T1000 (cell line): ENCODE measurements at regions not wholly inside any gene's neighbourhood (a gene's known extent, or its start where the extent isn't known, plus 50 kb on each side); places are given as distances from the start of the nearest gene placed in this dataset.

Experiments
- DNase-seq: peaks from one replicate; lab custom pipeline; 2025; ENCODE audit warnings: mixed read lengths; lab: John Stamatoyannopoulos, UW

DNA sequence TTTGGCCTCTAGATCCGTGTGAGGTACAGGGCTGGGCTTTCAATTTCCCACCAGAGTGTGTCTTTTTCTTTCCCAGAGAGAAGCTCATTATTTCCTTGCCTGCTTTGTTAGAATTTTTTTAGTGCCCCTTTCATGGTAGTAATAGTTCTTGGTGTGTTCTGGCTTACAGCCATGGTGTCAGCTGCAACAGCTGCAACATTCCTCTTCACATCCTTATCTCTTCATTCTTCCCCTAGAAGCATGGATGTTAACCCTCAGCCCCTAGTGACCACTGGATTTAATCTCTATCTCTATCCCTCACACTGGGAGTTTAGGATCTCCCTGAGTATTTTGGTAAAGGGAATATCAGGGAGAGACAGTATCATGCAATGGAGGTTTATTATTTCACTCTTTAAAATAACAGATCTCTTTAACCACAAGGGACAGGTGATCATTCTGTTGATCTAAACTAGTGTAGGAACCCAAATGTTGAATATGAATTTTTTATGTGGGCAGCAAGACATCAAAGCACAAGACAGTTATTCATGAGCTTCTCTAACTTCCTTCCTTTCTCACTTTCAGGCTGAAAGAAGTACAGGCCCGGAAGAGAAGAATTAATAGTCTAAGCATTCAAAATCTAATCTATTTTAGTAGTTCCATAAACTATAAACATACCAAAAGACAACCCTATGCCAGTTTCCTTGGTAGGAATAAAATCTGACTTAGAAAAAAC lies 160.2 kb downstream of the FAM170A start:
- DNase-seq = no peak

DNA sequence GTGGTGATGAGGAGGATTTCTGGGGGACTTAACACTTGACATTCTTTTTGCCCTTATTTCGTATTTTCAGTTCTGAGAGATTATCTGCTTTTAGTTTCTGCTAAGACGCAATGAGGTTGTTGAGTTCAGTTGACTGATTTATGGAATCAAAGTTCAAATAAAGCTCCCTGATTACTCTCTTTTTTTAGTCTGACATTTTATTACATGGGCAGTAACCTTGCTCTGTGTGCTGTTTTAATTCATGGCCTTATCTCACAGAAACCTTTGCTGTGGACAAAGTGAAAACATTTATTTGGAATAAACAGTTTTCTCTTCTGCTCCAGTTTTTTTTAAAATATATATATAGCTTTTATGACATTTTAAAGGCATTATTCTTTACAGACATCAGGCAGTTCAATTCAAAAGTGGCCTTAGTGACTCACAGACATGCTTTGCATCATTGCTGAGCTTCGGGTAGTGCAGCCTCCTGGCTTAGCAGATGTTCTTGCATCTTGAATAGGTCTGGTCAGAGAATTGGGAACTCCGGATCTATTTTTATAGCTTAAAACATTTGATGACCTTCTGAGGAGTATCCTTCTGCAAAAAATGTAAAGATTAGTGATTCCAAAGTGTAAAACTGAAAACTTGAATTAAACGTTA lies 162.9 kb downstream of the FAM170A start:
- DNase-seq = no peak

DNA sequence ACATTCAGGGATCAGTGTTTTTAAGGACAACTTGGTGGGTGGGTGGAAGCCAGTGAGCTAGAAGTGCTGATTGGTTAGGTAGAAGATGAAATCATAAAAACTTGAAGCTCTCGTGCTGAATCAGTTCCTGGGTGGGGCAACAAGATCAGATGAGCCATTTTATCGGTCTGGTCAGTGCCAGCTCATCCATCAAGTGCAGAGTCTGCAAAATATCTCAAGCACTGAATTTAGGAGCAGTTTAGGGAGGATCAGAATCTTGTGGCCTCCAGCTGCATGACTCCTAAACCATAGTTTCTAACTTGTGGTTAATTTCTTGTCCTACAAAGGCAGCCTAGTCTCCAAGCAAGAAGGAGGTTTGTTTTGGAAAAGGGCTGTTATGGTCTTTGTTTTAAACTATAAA lies 166.4 kb downstream of the FAM170A start:
- peak; percentile 42 for DNase-seq

DNA sequence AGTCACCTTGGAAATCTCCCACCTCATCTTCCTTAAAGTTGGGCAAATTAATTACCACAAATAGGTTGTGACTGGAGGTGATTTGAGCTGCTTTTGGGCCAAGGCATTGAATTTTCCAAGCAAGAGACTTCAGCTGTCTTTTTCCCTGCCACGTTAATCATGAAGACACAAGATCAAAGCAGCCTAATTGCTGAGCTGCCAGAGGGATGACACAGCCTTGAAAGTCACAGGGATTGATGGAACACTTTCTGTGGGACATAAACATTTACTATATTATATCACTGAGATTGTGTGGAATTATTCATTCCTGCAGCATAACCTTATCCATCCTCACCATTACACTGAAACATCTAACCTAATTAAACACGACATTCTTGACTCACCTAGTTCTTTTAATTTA lies 172.2 kb downstream of the FAM170A start:
- DNase-seq = no peak

DNA sequence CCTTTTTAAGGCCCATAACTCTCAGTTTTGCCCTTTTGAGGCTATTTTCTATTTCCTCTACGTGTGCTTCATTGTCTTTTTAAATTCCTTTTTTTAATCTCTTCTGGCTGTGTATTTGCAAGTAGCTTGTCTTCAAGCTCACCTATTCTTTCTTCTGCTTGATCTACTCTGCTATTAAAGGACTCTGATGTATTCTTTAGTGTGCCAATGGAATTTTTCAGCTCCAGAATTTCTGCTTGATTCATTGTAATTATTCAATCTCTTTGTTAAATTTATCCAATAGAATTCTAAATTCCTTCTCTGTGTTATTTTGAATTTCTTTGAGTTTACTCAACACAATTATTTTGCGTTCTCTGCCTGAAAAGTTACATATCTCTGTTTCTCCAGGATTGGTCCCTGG lies 178.7 kb downstream of the FAM170A start:
- DNase-seq = no peak

DNA sequence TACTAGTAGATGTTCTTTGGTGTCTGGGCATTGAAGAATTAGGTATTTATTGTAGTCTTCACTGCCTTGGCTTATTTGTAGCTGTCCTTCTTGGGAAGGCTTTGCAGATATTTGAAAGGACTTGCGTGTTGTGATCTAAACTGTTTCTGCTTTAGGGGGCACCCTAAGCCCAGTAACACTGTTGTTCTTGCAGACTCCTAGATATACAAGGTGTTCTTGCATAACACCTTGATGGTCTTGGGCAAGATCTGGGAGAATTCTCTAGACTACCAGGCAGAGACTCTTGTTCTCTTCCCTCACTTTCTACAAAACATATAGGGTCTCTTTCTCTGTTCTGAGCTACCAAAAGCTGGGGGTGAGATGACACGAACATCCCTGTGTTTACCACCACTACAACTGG lies 179.1 kb downstream of the FAM170A start:
- DNase-seq = no peak

DNA sequence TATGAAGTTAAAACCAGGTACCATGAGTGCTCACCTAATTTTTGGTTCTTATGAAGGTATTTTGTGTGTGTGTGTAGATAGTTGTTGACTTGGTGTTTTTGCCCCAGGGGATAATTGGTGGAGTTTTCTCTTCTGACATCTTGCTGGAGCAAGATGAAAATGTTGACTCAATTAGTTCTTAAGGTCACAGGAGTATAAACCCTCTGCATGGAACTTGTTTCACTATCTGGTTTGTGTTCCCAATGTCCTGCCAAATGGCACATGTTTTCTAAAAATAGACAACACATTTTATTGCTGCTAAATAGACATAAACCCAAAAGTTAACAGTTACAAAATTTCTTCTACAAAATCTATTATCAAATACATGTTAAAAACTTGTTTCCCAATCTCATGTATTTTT lies 180.9 kb downstream of the FAM170A start:
- no peak for DNase-seq

DNA sequence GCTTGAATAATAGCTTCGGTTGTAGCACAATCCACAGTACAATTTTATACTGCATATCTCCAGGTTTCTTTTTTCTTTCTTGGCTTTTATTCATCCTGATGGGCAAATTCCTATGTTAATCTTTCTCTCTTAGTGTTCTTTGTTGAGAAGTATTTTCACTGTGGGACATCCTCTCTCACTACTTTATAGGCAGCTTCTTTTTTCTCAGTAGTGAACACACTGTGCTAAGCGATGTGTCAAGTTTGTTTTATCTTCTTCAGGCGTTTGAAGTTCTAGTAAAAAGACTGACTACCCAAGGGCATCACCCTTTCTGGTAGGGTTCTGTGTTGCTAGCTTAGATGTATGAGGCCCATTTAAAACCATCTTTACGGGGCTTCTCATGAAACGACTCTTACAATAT lies 182.1 kb downstream of the FAM170A start:
- no peak for DNase-seq

DNA sequence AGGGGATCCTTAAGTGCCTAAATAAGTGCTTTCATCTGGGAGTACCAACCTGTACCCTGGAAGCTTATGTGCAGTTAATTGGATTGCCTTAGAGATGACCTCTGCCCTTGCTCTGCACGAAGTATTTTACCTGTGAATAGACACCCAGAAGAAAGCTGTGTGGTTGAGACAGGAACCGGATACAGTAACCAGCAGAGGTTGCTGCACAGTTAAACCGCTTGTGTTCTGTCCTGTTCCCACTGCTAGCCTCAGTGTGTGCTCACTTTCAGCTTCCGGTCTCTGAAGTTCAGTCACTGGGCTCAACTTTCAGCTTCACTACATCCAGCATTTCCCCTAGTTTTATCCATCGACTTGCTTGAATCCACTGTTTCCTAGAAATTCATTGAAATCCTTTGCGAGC lies 185.3 kb downstream of the FAM170A start:
- no peak for DNase-seq

DNA sequence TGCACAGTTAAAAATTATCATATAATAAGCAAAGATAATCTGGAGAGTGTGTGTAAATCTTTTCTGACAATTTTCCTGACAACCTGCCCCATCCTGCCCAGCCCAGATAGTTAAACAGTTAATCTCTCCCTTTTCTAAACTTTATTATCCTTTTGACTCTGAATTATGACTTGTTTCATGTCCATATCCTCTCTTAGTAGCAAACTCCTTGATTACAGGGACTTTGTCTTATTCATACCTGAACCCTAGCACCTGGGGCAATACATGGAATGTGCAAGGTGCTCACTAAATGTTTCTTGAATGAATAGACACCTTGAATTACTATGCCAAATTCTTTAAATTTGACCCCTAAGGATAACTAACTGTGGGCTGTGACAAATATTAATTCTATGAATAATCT lies 186.7 kb downstream of the FAM170A start:
- no peak for DNase-seq

DNA sequence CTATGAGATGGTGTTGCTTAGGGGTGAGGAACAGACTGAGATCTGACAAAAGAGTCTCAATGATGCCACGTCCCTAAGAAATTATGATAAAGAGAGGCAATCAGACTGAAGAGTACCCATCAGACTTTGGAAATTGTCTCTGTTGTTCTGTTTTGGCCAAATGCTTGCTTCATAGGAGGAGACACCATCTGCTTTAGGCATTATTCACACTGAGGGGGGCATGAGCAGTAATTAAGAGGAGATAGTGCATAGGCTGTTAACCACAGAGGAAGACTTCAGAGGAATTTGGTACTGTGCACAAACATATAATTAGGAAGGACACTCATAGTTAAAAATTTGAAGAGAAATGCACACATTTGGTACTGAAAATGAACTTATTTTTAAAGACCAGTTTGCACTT lies 190.7 kb downstream of the FAM170A start:
- no peak for DNase-seq

DNA sequence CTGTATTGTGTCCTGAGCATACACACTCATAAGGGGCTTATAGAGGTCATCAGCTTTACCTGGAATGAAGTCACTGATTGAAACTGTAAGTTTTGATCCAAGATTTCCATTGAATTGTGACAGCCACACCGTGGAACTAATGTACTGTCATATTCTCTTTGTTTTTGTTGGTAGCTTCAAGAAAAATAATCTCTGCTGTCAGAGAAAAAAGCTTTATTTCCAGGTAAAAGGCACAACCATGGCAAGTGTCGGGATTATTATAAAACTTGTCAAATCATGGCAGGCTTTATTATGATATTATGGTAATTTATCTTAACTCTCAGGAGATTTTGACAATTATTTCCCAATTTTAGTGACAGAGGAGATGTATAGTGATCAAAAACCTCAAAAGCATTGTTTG lies 191.2 kb downstream of the FAM170A start:
- no peak for DNase-seq

DNA sequence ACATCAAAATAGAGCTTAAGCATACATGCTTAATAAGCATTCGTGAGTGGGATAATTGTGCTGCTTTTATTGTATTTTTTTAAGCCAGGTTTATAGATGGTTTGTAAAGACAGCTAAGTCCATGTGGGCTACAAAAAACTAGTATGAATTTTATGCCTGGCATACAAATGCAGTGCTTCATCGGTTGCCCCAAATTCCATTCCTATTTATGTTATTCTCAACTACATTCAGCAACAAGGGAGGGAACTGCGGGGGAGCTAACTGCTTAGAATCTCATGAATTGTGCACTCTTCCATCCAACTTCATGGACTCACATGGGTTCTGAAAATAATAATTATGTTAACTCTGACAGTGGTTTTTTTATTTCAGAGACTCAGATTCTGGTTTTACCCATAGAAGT lies 199.2 kb downstream of the FAM170A start:
- no peak for DNase-seq

DNA sequence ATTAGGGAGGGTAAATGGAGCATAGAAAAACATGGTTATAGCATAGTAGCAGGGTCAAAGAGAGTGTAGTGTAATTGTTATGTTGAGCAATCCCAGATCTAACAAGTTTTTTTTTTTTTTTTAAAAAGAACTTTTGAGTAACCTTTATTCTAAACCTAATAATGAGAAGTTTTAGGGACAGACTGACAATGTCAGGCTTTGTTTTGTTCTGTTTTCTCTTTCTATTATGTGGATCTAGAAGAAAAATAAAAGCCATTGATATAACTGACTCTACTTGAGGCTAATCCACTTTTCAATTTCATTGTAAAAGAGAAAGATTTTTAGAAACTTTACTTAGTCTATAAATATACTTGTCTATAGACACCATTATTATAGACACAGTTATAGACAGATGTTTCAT lies 200.0 kb downstream of the FAM170A start:
- no peak for DNase-seq

DNA sequence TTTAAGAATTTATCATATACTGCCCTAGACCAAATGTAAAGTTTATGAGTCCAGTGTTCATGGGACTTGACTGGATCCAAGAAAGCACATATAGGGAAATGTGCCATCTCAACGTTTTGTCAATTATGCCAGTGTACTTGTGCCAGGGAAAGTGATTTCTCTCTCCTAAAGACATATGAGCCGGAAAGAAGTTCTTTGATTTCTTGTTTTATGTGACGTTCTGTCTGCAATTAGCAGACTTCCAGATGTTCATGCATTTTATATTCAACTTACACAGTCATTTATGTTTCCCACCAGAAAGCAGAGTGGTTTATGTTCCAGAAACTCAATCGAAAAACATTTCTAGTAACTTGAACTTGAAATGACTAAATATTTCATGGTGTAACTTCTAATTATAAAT lies 203.8 kb downstream of the FAM170A start:
- no peak for DNase-seq

DNA sequence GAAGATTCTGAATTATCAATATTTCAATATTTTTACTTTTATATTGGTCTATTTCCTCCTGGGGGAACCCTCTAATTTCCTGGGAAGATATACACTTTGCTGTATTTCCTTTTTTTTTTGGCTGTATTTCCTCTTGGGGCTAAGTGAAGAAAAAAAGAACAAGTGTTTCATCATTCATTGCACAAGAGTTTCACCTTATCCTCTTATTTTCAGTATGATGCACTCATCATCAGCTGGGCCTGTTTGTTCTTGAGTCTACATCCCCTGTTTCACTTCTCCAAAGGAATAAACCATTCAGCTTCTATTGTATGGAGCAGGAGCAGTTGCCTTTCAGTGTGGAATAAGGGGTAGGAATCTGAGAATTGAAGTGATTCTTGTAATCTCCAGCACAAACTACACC lies 210.8 kb downstream of the FAM170A start:
- no peak for DNase-seq

DNA sequence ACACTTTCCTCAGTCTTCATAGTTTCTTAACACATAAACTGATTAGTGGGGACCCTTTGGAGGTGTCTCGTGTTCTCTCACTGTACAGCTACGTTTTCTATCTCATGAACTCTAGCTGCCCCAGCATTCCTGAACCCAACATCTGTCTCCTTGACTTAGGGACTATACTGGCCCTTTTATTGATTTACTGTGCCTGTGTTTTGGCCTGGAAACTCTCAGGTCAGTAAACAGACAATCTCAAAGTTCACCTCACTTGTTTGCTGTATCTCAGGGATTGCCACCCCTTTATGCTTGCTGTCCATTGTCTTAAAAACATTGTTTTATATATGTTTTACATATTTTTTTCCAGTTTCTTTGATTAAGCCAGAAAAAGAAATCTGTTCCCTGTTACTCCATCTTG lies 222.8 kb downstream of the FAM170A start:
- DNase-seq = no peak

DNA sequence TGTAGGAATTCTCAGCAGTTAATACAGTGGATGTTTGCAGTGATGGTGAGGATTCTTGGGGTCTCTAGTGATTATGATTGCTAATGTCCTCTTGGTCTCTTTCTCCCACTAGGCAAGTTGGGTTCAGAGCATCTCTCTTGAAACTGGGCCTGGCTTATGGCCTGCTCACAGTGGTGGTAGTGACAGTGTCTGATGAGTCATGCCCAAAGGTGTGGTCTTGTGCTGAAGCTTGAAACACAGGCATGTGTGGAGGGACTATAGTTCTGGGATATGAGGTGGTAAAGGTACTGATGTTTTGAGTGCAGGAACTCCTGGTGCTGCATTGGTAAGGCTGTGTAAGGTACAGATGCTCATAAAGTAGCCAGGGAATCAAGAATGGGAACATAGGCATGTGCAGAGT lies 231.1 kb downstream of the FAM170A start:
- no peak for DNase-seq

DNA sequence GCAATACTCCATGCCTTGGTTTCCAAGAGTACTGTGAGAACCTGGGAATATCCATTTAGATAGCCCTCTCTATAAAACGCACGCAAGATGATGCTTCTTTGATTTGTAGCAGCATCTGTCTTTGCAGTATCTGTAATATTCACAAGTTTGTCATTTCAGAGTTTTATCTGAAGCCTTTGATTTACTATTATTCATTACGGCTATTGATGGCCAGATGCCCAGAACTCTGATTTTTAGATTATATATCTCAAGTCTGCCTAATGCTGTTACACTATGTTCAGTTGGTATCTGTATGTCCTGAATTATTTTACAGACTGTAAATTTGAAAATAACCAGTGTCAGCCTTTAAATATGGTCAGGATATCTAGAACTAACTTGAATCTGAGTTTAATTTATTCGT lies 233.3 kb downstream of the FAM170A start:
- no peak for DNase-seq

DNA sequence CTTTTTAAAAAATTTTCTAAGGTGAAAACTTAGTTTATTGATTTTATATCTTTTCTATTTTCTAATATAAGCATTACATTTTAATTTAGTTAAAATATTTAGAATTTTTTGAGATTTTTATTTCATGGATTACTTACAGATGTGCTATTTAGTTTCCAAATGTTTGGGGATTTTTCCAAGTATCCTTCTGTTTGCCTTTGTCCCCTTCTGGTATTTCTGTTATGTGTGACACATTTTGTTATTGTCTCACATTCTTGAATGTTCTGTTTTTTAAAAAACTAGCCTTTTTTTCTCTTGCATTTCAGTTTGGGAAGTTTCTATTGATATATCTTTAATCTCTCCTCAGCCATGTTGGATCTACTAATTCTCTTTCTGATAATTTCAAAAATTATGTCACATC lies 234.9 kb downstream of the FAM170A start:
- DNase-seq = no peak

DNA sequence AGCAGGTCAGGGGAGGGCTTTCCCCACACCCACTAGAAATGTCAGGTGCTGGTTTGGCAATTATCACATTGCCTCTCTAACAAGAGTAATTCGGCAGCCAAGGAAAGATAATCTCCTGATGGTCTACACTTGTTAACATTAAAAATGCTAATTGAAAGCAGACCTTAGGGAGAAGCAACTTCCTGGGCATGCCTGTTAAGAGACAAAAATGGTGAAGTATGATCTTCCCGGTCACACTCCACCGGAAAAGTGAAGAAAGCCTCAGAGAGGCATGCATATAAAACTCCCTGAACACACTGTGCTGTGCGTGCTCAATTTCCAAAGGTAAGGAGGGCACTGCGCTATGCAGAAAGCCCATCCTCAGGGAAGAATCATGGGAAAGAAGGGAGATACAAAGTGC lies 244.3 kb downstream of the FAM170A start:
- no peak for DNase-seq

DNA sequence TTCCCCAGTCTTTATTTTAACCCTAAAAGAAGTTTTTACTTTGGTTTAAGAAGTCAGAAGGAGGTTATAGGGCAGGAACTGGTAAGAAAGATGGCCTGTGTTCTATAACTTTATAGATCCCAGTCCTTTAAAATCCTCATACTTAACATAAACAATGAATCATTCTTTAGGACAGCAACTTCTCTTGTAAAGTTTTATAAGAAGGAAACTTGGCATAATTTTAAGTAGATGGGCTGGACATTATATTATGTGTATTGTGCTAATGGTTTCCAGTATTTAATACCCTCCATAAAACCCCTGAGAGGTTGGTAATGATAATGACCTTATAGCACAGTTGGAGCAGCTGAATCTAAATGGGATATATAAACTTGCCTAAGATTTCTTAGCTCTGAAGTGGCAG lies 247.2 kb downstream of the FAM170A start:
- no peak for DNase-seq

DNA sequence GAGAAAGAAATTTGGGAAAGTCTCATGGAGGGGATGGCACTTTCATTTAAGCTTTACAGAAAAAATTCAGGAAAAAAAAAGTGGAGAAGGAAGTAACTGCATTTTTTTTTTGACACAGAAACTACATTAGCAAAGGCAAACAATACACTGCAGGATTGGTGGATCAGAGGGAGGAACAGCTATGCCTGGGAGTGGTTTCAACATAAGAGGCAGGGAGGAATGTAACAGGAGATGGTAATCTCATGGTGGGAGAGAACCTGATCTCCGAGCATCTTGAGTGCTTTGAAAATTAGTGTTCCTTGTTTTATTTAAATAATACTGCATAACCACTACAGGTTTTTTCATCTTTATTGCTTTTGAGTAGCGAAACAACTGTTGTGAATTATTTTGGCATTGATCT lies 249.4 kb downstream of the FAM170A start:
- DNase-seq = no peak

DNA sequence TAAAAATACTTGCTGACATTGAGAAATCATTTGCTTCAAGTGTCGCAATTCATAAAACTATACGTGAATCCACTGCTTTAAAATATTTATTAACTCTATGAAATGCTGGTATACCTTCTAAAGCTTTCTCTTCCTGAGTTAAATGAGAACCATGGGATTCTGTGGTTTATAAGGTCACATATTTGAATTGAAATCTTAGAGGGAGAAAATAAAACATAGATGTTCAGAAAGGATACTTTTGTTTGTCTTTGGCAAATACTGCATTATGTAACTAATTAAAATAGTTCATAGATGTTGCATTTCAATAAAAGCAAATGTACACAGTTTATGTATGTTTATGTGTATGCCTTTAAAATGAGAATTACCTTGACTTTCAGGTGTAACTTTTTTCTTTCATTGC lies 250.1 kb downstream of the FAM170A start:
- no peak for DNase-seq
